ENCODE measurements at regions not wholly inside any gene's neighbourhood (a gene's known extent, or its start where the extent isn't known, plus 50 kb on each side); places are given as distances from the start of the nearest gene placed in this dataset.

DNA sequence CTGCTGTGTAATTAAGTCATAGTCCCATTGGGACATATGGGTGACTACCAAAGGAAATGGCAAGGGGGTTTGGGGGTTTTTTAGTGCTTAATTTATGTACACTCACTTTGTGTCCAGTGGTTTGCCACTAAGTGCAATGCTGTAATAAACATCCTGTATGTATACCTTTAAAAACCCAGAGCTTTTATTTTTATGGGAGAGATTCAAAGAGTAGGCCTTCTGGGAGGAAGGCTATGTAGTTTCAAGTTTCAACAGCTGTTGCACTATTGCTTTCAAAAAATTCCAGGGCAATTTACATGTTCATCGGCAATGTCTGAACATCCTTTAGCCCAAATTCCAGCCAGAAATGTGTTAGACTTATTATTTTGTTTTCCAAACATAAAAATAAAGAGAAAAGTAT, 744.7 kb downstream of the XPNPEP1 start:
- Histone ChIP-seq H3K4me3 (ENCODE audit: low read depth, low read length) (no peak overlapping the region), H3K27ac (ENCODE audit: low read depth) (no peak overlapping the region), H3K36me3 (ENCODE audit: insufficient read depth) (no peaks in the 10 kb centered on the region), H3K4me1 (ENCODE audit: insufficient read depth) (no peaks in the 10 kb centered on the region)
- DNase-seq (ENCODE audit: extremely low spot score): no peak
- 49% methylated on average over 1 of the region's 1 CpG for WGBS

DNA sequence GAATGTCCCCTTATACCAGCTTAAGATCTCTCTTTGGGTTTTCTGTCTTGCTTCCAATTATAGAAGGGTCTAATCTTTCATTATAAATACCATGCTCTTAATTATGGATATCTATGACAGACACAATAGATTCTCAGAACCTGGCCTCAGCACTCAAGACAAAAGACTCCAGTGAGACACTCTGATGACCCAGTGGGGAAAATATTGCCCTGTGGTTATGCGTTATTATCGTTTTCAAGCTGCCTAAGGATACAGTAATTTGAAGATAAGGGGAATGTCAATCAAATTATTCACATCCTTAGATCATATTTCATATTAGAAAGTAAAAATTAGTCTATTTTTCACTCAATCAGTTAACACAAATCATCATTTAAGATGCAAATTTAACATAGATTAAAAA, 748.8 kb downstream of the XPNPEP1 start:
- no peak for DNase-seq (ENCODE audit: extremely low spot score)
- Histone ChIP-seq H3K4me3 (ENCODE audit: low read depth, low read length) (no peak overlapping the region), H3K36me3 (ENCODE audit: insufficient read depth) (no peaks in the 10 kb centered on the region), H3K27ac (ENCODE audit: low read depth) (no peak overlapping the region), H3K4me1 (ENCODE audit: insufficient read depth) (no peaks in the 10 kb centered on the region)
- WGBS: 88% methylated on average over 2 of the region's 2 CpGs

DNA sequence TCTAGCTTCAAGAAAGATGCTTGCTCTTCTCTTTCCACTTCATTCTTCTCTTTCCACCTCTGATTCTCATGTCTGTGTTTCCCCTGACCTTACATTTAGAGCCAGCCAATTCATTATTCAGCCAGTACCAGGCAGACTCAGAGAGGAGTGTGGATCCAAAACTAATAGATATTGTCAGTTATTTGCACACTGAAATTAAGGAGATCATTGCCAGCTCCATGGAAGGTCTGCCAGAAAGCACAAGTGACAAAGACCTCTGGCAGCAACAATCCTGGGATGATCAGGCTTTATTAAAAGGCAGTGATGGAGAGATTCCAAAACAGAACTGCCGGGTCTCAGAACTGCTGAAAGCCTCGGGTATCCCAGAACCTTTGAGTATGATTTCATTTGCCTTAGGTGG, 749.4 kb downstream of the XPNPEP1 start:
- no peak overlapping the region for H3K27ac ChIP-seq (ENCODE audit: low read depth)
- H3K36me3 ChIP-seq (ENCODE audit: insufficient read depth): no peaks in the 10 kb centered on the region
- H3K4me1 ChIP-seq (ENCODE audit: insufficient read depth): no peaks in the 10 kb centered on the region
- DNase-seq (ENCODE audit: extremely low spot score): no peak
- 28% methylated on average over 2 of the region's 2 CpGs for WGBS
- H3K4me3 ChIP-seq (ENCODE audit: low read depth, low read length): no peak overlapping the region

DNA sequence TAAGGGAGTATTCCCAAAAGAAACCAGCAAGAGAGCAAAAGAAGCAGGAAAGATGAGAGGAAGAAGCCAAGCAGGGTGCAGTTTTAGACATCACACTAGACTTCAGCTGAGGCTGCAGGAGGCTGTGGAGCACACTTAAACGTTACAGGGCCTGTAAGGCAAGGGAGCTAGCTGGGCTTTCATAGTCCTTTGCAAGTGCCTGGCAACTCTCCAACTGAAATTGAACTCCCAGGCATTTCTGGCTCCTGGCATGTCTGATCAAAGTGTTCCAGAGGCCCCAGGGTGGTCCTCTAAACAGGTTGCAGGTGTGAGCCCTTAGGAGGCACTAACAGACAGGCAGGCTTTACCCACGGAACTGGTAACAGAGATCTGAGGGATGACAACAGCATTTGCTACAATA, 750.2 kb downstream of the XPNPEP1 start:
- H3K27ac ChIP-seq (ENCODE audit: low read depth): no peak overlapping the region
- WGBS: 52% methylated on average over 2 of the region's 2 CpGs
- no peaks in the 10 kb centered on the region for H3K4me1 ChIP-seq (ENCODE audit: insufficient read depth)
- H3K4me3 ChIP-seq (ENCODE audit: low read depth, low read length): no peak overlapping the region
- DNase-seq (ENCODE audit: extremely low spot score): no peak
- H3K36me3 ChIP-seq (ENCODE audit: insufficient read depth): no peaks in the 10 kb centered on the region

DNA sequence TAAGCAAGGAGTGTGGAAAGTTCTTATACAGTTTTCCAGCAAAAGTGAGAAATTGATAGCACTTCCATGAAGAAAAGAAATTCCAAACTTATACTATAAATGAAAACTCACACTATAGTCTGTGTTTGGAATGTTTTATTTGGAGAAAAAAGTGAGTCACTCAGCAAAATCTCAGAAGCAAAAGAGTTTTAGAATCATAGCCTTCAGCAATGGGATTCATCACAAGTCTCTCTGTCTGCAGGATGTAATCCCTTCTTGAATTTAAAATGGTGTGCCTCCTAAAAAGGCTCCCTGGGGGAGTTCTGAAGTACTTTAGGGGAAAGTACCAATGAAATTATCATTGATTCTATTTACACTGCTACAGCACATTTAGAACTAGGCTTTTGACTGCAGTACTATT, 756.4 kb downstream of the XPNPEP1 start:
- no peaks in the 10 kb centered on the region for H3K4me1 ChIP-seq (ENCODE audit: insufficient read depth)
- DNase-seq (ENCODE audit: extremely low spot score): no peak
- no peak overlapping the region for H3K27ac ChIP-seq (ENCODE audit: low read depth)
- no peaks in the 10 kb centered on the region for H3K36me3 ChIP-seq (ENCODE audit: insufficient read depth)
- H3K4me3 ChIP-seq (ENCODE audit: low read depth, low read length): no peak overlapping the region

DNA sequence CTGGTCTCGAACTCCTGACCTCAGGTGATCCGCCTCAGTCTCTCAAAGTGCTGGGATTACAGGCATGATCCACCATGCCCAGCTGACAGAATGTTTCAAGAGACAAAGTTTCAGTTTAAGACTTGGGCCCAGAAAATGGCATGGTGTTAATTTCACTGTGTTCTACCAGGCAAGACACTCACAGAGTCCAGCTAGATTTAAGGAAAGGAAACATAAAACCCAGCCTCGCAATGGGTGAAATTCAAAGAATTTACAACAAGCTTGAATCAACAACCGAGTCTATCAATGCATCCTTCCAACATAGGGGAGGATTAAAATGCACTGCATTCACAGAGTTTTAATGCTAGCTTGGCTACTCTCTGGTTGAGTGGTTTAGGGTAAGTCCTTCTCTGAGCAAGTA, 764.0 kb downstream of the XPNPEP1 start:
- no peaks in the 10 kb centered on the region for H3K36me3 ChIP-seq (ENCODE audit: insufficient read depth)
- WGBS: 74% methylated on average over 4 of the region's 4 CpGs
- H3K4me3 ChIP-seq (ENCODE audit: low read depth, low read length): no peak overlapping the region
- no peak overlapping the region for H3K27ac ChIP-seq (ENCODE audit: low read depth)
- no peak for DNase-seq (ENCODE audit: extremely low spot score)
- no peaks in the 10 kb centered on the region for H3K4me1 ChIP-seq (ENCODE audit: insufficient read depth)

DNA sequence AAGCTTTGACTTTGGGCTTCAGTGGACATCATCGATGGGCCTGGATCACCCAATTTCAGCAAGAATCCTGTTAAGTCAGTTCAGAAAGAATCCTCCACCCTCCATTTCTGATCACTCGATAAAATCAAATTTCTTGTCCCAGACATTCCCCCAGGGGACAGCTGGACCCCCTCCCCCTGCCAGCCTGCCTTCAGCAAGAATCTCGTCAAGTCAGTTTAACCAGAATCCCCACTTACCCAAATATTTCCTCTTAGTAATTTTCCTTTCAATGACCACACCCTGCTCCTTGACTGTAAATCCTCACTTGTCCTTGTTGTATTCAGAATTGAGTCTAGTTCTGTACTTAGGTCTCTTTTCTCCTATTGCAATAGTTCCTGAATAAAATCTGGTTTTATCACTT, 766.9 kb downstream of the XPNPEP1 start:
- H3K36me3 ChIP-seq (ENCODE audit: insufficient read depth): no peaks in the 10 kb centered on the region
- no peak for DNase-seq (ENCODE audit: extremely low spot score)
- no peak overlapping the region for H3K4me3 ChIP-seq (ENCODE audit: low read depth, low read length)
- H3K27ac ChIP-seq (ENCODE audit: low read depth): no peak overlapping the region
- 81% methylated on average over 3 of the region's 3 CpGs for WGBS
- no peaks in the 10 kb centered on the region for H3K4me1 ChIP-seq (ENCODE audit: insufficient read depth)

DNA sequence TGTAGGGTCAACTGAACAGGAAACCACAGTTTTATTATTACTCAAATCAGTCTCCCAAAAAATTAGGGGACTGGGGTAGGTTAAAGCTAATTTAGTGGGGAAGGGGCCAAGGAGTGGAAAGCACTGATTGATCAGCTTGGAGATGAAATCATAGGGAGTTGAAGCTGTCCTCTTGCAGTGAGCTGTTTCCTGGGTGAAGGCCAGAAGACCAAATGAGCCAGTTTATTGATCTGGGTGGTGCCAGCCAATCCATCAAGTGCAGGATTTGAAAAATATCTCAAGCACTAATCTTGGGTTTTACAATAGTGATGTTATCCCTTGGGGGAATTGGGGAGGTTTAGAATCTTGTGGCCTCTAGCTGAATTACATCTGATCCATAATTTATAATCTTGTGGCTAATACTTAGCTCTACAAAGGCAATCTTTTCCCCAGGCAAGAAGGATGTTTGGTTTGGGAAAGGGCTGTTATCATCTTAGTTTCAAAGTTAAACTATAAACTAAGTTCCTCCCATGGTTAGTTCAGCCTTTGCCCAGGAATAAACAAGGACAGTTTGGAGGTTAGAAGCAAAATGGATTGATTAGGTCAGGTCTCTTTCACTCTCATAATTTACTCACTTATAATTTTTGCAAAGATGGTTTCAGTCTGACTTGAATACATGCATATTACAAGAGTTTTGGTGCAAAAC, 773.5 kb downstream of the XPNPEP1 start:
- H3K36me3 ChIP-seq (ENCODE audit: insufficient read depth): no peaks in the 10 kb centered on the region
- H3K4me1 ChIP-seq (ENCODE audit: insufficient read depth): no peaks in the 10 kb centered on the region
- H3K27ac ChIP-seq (ENCODE audit: low read depth): no peak overlapping the region
- no peak overlapping the region for H3K4me3 ChIP-seq (ENCODE audit: low read depth, low read length)
- DNase-seq (ENCODE audit: extremely low spot score): no peak

DNA sequence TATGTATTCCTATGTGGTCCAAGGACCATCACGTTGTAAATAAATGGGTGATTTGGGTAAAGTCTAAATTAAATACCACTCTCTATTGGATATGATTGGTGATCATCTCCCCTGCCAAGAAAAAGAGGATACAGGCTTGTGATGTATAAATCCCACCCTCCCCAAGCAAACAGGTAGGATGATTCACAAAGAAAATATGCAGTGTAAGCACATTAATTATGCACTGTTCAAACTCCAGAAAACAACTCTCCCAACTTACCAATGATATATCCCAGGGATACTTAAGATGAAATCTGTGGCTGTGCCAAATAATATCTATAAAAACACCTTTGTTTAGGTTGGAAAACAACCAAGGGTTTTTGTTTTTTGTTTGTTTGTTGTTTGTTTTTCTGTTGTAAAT, 795.9 kb downstream of the XPNPEP1 start:
- H3K4me1 ChIP-seq (ENCODE audit: insufficient read depth): no peaks in the 10 kb centered on the region
- no peaks in the 10 kb centered on the region for H3K36me3 ChIP-seq (ENCODE audit: insufficient read depth)
- WGBS: 73% methylated on average over 1 of the region's 1 CpG
- H3K27ac ChIP-seq (ENCODE audit: low read depth): no peak overlapping the region
- DNase-seq (ENCODE audit: extremely low spot score): no peak
- no peak overlapping the region for H3K4me3 ChIP-seq (ENCODE audit: low read depth, low read length)

DNA sequence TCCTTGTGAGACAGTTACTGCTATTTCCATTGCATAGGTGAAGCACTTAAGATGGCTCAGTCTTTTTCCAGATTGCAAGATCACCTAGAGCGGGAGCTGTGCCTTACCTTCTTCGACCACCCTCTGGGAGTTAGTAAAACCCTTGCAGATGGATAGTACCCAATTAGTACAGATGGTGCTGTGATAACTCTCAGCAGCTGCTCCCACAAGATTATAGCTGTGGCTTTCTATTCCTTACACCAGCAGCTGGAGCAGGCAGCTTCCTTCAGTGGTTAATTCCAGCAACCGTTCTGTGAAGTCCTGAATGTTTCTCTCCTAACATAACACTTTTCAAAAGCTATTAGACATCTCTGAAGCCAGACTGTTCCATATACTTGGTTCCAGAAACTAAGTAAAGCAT, 796.8 kb downstream of the XPNPEP1 start:
- no peak overlapping the region for H3K4me3 ChIP-seq (ENCODE audit: low read depth, low read length)
- 81% methylated on average over 3 of the region's 3 CpGs for WGBS
- no peaks in the 10 kb centered on the region for H3K36me3 ChIP-seq (ENCODE audit: insufficient read depth)
- DNase-seq (ENCODE audit: extremely low spot score): no peak
- no peaks in the 10 kb centered on the region for H3K4me1 ChIP-seq (ENCODE audit: insufficient read depth)
- no peak overlapping the region for H3K27ac ChIP-seq (ENCODE audit: low read depth)

DNA sequence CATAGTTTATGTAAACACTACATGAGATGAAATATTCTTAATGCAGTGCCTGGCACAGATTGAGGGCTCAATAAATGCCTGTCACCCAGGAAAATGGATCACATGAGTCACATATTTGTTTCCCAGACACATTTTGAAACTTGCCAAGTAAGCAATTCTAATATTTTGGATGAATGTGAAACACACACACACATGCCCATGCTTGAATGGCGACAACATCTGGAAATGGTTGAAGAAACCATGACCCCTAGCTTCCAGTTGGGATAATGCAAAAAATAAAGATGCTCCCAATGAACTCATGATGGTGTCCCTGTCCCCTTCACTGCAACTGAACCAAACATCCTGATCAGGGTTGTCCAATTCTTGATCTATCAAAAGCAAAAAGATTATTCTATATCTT, 797.3 kb downstream of the XPNPEP1 start:
- no peak for DNase-seq (ENCODE audit: extremely low spot score)
- Histone ChIP-seq H3K36me3 (ENCODE audit: insufficient read depth) (no peaks in the 10 kb centered on the region), H3K4me1 (ENCODE audit: insufficient read depth) (no peaks in the 10 kb centered on the region), H3K4me3 (ENCODE audit: low read depth, low read length) (no peak overlapping the region), H3K27ac (ENCODE audit: low read depth) (no peak overlapping the region)
- 59% methylated on average over 1 of the region's 1 CpG for WGBS

DNA sequence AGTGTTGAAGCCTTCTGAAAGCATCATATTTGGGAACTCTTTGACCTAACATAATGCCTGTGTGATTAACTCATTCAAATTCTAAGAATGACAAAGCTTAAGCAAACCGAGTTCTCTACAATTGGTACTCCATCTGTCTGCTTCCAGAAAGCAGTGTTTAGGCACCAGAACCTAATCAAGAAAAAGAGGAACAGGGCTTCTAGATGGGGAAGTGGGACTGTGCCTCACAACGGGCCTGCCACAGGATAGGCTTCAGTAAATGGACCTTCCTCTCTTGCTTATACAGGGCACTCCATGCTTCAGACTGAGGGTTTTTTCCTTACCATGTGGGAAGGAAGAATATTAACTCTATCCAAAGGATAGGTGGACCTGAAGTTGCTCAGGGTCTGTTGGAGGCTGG, 808.1 kb downstream of the XPNPEP1 start:
- Histone ChIP-seq H3K4me1 (ENCODE audit: insufficient read depth) (no peaks in the 10 kb centered on the region), H3K4me3 (ENCODE audit: low read depth, low read length) (no peak overlapping the region), H3K27ac (ENCODE audit: low read depth) (no peak overlapping the region), H3K36me3 (ENCODE audit: insufficient read depth) (no peaks in the 10 kb centered on the region)
- no peak for DNase-seq (ENCODE audit: extremely low spot score)
- WGBS: 77% methylated on average over 2 of the region's 2 CpGs

DNA sequence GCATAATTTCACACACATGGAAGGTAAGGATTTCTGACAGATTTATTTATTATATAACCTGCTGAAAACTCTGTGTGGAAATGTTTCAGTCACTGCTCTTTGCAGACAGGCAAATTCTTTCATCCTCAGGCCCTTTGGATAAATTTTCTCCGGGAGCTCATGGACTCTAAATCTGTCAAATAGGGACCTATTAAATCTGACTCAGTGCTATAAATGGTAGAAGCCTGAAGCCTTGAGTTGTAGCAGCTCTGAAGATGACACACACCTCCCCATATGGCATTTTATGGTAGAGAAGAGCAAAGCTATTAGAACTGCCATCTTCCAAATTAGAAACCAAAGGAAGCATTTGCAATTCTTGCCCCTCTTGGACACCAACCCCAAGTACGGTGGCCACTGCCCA, 808.7 kb downstream of the XPNPEP1 start:
- no peak for DNase-seq (ENCODE audit: extremely low spot score)
- no peak overlapping the region for H3K4me3 ChIP-seq (ENCODE audit: low read depth, low read length)
- no peak overlapping the region for H3K27ac ChIP-seq (ENCODE audit: low read depth)
- no peaks in the 10 kb centered on the region for H3K4me1 ChIP-seq (ENCODE audit: insufficient read depth)
- H3K36me3 ChIP-seq (ENCODE audit: insufficient read depth): no peaks in the 10 kb centered on the region
- WGBS: 51% methylated on average over 2 of the region's 2 CpGs

DNA sequence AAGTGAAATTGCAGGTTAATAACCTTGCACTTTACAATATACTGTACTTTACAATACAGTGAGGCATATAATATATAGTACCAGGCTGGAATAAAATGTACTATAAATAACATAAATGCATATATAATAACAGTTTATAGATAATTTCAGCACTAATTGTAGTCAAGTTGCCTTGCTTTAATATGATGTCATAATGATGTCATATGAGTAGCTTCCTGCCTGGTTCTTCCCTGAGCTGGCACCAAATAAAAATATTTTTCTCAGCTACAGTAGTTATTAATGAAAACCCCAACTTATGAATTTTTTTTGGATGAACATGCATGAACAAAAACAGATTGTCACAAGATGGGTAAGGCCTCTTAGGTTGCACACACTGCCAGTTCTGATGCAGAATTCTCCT, 816.7 kb downstream of the XPNPEP1 start:
- no peak overlapping the region for H3K4me3 ChIP-seq (ENCODE audit: low read depth, low read length)
- H3K4me1 ChIP-seq (ENCODE audit: insufficient read depth): no peaks in the 10 kb centered on the region
- no peak overlapping the region for H3K27ac ChIP-seq (ENCODE audit: low read depth)
- DNase-seq (ENCODE audit: extremely low spot score): no peak
- no peaks in the 10 kb centered on the region for H3K36me3 ChIP-seq (ENCODE audit: insufficient read depth)

DNA sequence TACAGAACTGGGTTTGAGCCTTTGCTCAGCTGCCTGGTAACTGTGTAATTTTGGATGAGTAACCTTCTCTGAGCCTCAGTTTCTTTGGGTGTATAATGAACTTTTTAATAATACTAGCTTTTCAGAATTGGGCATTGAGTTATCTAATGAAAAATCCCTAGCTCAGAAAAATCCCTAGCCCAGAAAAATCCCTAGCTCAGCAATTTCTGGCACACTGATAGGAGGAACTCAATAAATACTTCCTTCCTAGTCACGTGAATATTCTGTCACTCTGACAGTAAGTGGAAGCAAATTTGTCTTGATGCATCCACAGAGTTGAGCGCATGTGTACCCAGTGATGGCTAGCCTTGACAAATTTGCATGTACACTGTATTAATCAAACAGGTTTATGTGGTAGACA, 817.6 kb downstream of the XPNPEP1 start:
- Histone ChIP-seq H3K4me1 (ENCODE audit: insufficient read depth) (no peaks in the 10 kb centered on the region), H3K36me3 (ENCODE audit: insufficient read depth) (no peaks in the 10 kb centered on the region), H3K27ac (ENCODE audit: low read depth) (no peak overlapping the region), H3K4me3 (ENCODE audit: low read depth, low read length) (no peak overlapping the region)
- DNase-seq (ENCODE audit: extremely low spot score): no peak
- WGBS: 75% methylated on average over 2 of the region's 2 CpGs

Data from urinary bladder (tissue), 3 donors.